Embryonic facial prominence (tissue), 1 donor: ENCODE measurements at regions not wholly inside any gene's neighbourhood (a gene's known extent, or its start where the extent isn't known, plus 50 kb on each side); places are given as distances from the start of the nearest gene placed in this dataset.

Experiments
- DNase-seq: peaks from one replicate; pipeline ENCODE4 v3.0.0-alpha.2; 2016; ENCODE audit errors: extremely low spot score

DNA sequence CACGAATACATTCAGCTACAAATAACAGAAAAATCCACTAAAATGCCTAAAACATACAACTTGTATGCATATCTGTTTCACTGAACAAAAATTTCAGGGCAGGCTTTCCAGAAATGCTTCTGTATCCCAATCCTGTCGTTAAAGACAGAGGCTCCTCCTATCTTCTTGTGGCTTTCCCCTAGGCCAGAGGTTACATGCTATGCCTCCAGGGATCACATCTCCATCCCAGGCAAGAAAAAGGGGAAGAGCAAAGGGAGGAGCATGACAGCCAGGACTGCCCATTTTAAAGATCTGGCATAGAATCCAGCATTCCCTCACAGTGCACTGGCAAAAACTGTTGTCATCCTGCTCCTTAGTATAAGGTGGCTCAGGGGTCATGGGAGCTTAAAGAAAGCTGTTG lies 268.7 kb upstream of the SETBP1 start:
- no peak for DNase-seq

DNA sequence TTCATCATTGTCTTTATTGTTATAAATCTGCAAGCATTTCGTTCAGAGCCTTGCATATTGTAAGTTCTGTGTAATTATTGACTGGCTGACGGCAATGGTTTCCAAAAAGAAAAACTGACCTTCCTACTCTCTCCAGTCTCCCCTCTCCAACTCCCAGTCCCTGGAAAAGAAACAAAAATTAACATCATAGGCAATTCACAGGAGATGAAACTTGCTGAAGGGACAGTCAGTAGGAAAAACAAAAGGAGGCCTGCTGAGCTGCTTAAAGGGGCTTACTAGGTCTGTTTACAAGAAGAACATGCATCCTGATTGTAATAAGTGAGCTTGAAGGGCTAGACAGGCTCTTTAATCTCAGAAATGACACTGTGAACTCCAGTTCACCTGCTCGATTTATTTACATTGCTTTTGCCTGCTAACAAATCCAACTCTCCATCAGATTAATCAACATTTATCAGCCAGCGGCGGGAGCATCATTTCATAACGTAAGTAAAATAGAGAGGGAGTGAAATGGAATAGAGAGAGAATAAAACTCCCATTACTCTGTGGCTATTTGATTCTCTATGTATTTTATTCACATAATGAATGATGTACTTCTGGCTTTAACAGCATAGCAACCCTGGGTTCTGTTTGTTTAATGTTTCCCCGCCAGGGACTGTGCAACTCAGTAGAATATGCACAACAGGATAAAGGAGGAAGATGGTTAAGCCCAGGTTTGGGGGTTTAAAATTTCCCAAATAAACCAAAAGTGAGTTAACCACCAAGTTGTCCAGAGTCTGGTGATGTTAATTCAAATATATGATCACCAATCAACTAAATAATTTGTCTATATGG lies 256.7 kb upstream of the SETBP1 start:
- DNase-seq, result peak; percentile 42

DNA sequence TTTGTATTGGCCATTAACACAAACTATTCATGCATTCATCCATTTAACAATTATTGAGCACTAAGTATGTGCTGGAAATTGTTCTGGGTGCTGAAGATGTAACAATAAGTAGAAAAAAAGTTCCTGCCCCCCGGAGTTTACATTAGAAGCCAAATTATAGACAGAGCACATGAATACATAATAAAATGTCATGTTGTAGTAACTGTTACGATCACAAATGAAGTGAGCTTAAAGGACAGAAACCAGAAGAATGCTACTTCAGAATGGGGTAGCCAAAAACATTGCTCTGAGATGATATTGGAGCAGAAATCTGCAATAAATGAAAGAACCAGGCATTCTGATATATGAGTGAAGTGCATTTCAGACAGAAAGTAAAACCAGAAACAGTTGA lies 256.0 kb upstream of the SETBP1 start:
- DNase-seq, result no peak

GRCh38 chr18:44425161-44425560 lies 255.5 kb upstream of the SETBP1 start:
- no peak for DNase-seq

GRCh38 chr18:44437603-44438002 lies 243.1 kb upstream of the SETBP1 start:
- DNase-seq, result no peak

- DNase-seq, result no peak
Measured at GRCh38 chr18:44450226-44450625, 230.5 kb upstream of the SETBP1 start.

DNA sequence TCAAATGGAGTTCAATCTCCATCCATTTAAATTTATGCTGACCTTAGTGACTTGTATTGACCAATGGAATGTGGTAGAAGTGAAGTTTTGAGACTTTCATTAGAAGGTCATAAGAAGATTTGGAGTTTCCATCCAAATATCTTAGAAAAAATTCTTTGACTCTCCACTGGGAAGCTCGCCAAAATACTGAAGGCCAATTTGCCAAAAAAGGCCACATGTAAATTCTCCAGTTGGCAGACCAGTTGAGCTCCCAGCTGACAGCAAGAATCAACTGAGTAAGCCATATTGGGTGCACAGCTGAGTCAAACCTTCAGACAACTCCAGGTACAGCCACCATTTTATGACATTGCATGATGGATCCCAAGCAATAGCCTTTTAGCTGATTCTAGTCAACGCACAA lies 228.3 kb upstream of the SETBP1 start:
- DNase-seq, result no peak

GRCh38 chr18:44453505-44453904 lies 227.2 kb upstream of the SETBP1 start:
- no peak for DNase-seq

DNA sequence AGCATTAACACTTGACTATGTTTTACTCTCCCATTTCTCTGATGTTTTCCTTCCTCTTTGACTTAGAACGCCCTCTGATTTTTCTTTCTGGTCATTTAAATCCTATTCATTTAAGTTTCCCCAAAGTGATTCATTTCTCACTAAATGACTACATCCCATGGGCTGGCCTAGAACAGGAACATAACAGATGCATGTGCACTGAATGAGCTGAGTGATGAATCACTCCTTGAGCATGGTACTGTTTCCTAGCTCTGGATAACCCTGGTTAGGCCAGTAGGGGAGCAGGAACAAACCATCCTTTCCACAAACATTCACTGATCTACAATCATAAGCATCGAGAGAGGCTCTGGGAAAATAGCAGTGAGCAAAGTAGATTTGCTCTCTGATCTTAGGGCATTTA lies 221.9 kb upstream of the SETBP1 start:
- DNase-seq, result no peak

- no peak for DNase-seq
Measured at GRCh38 chr18:44464398-44465180, 216.1 kb upstream of the SETBP1 start.

DNA sequence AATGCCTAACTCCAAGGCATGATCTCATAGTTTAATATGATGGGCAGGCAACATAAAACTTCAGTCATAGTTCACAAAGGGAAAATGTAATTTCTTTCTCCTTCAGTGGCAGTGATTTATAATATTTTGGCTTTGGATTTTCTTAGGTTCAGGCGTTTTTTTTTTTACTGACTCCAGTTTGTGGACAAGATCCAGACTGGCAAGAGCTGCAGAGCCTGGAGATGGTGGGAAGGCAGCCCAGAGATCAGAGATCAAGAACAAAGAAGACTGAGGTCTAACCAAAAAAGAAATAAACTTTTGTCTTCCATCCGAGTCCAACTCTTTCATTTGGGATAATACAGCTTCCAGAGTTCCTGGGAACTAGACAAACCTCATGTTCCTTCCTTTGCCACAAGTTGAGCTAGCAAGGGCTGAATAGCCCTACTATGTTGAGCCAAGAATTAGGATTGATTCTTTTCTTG lies 215.3 kb upstream of the SETBP1 start:
- DNase-seq, result no peak

- no peak for DNase-seq
Measured at GRCh38 chr18:44466997-44467396, 213.7 kb upstream of the SETBP1 start.

GRCh38 chr18:44467718-44468117 lies 213.0 kb upstream of the SETBP1 start:
- DNase-seq, result no peak

- DNase-seq, result no peak
Measured at GRCh38 chr18:44473394-44474066, 207.2 kb upstream of the SETBP1 start.

- no peak for DNase-seq
Measured at GRCh38 chr18:44474067-44474411, 206.6 kb upstream of the SETBP1 start.

- no peak for DNase-seq
Measured at GRCh38 chr18:44474591-44474990, 206.1 kb upstream of the SETBP1 start.

DNA sequence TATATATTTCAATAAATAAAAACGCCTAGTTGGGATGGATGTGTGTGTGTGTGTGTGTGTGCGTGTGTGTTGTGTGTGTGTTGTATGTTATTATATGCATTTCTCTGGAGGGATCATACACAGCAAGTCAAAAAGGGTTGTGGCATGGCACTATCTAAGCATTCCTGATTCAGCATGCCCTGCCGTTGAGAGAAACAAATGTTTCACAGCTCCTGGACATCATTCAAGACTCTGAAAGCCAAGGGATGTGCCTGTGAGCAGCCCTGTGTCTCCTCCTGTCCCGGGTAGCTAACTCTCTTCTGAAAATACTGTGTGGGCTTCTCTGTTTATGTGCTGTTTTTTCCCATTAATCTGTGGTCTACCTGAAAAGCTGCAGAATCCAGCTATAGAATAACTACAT lies 197.9 kb upstream of the SETBP1 start:
- no peak for DNase-seq

GRCh38 chr18:44495151-44495550 lies 185.5 kb upstream of the SETBP1 start:
- DNase-seq, result no peak

- no peak for DNase-seq
Measured at GRCh38 chr18:44497311-44497710, 183.4 kb upstream of the SETBP1 start.

- DNase-seq, result no peak
Measured at GRCh38 chr18:44497757-44498490, 182.8 kb upstream of the SETBP1 start.

GRCh38 chr18:44500808-44501610 lies 179.7 kb upstream of the SETBP1 start:
- no peak for DNase-seq
